Fibroblast of lung (primary cell): ENCODE measurements at regions not wholly inside any gene's neighbourhood (a gene's known extent, or its start where the extent isn't known, plus 50 kb on each side); places are given as distances from the start of the nearest gene placed in this dataset.

Source experiments
- EZH2 ChIP-seq: IDR thresholded peaks from 2 replicates; pipeline ENCODE4 v1.5.1; 2012; ENCODE audit warnings: low read length, control low read depth, mild to moderate bottlenecking; ENCODE audit errors: missing control alignments
- TF ChIP-seq, protein P1 (sequence below), 2 donors: IDR thresholded peaks in 1 of 2; conservative IDR thresholded peaks in 1 of 2; 1 replicate in 1 of 2; 2 replicates in 1 of 2; pipeline ENCODE4 v1.5.1; 2011 to 2012; ENCODE audit warnings: low read length in 2 of 2, control low read depth in 1 of 2, inconsistent platforms in 1 of 2, low read depth in 1 of 2, mild to moderate bottlenecking in 1 of 2

DNA sequence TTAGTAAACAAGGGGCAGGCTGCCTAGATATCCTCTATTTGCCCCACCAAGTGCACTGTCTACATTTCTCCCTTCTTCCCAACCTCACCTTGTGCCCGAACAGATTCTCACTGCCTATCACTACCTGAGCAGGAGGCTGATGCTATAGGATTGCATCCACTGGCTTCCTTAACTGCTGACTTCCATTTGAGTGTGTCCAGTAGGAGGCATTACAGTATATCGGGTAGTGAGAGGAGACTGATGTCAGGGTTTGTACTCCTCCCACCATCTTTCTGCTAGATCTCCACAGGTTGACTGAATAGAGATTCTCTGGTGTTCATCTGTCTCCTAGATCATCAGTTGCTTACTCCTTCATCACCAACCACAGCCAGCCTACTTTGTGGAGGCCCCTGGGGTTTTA, 796.3 kb downstream of the LRRIQ3 start:
- TF ChIP-seq EZH2 = no peak
- TF ChIP-seq, protein P1, sequence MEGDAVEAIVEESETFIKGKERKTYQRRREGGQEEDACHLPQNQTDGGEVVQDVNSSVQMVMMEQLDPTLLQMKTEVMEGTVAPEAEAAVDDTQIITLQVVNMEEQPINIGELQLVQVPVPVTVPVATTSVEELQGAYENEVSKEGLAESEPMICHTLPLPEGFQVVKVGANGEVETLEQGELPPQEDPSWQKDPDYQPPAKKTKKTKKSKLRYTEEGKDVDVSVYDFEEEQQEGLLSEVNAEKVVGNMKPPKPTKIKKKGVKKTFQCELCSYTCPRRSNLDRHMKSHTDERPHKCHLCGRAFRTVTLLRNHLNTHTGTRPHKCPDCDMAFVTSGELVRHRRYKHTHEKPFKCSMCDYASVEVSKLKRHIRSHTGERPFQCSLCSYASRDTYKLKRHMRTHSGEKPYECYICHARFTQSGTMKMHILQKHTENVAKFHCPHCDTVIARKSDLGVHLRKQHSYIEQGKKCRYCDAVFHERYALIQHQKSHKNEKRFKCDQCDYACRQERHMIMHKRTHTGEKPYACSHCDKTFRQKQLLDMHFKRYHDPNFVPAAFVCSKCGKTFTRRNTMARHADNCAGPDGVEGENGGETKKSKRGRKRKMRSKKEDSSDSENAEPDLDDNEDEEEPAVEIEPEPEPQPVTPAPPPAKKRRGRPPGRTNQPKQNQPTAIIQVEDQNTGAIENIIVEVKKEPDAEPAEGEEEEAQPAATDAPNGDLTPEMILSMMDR (conservative IDR thresholded peaks at IDR 0.05 in 1 of 2, IDR thresholded peaks at IDR 0.05 in 1 of 2; ENCODE audit: low read depth in 1 of 2, low read length in 2 of 2) = no peak
